ENCODE measurements at regions not wholly inside any gene's neighbourhood (a gene's known extent, or its start where the extent isn't known, plus 50 kb on each side); places are given as distances from the start of the nearest gene placed in this dataset.
"Not testable (repeated sequence)": the region's sequence is repeated elsewhere in the genome, so short reads cannot be mapped to it uniquely, and the experiment has no call there.

DNA sequence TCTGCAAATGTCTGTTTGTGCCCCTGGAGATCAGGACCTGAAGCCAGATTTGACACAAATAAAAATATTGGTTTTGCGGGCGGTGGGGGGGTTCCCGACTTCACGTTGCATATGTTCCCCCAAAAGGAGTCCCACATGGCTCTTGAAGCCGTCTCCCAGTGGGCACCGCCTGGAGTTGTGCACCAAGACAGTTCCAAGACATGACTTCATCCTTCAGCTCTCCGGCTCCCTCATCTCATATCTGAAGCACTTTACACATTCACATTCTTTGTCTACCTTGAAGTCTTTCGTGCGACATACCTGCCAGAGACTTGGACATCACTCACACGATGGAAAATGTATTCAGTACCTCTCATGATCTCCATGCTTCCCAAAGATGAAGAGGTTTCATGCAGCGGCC is 362.8 kb upstream of the FOXK1 start:
- no peak for DNase-seq (ENCODE audit: low read depth)

DNA sequence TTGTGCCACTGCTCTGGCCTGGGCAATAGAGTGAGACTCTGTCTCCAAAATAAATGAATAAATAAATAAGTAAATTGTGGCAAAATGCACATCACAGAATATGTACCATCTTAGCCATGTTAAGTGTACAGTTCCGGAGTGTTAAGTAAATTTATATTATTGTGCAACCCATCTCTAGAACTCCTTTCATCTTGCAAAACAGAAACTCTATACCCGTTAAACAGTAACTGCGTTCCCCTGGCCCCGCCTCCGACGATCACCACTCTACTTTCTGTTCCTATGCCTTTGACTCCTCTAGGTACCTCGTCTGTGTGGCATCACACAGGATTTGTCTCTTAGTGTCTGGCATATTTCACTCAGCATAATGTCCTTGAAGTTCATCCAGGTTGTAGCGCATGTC is 356.4 kb upstream of the FOXK1 start:
- DNase-seq (ENCODE audit: low read depth), result no peak

DNA sequence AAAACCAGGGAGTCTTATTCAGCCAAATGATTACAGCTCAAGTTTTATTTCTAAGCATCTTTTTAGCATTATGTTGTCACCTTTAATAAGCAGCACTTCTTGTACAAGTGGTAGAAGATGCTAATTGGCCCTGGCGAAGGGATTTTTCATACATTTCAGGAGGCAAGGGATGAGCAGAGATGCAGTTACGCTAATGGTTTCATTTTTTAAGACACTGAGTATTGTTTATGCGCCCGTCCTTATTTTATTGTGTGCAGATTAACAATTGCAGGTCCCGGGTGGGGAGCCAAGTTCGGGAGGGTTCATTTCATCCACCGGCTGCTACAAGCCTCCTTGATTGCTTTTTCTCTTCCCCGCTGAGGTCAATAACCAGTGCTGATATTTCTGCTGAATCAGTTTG is 350.4 kb upstream of the FOXK1 start:
- DNase-seq (ENCODE audit: low read depth), result no peak

DNA sequence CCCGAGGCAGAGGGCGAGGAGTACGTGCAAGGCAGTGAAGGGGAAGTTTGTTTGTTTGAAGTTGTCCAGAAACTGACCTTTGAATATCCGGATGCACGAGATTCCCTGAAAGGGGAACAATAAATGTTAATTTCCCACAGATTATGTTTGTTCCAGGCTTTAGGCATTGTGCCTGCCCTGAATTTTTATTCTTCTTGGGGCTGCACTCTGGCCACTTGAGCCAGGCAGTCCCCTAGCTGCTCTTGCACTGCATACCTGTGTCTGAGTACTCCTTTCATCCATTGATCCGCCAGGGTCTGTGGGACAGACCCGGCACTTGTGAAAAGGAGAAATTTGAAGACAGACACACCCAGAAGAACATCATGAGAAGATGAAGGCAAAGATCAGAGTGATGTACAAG is 343.5 kb upstream of the FOXK1 start:
- DNase-seq (ENCODE audit: low read depth), result no peak

DNA sequence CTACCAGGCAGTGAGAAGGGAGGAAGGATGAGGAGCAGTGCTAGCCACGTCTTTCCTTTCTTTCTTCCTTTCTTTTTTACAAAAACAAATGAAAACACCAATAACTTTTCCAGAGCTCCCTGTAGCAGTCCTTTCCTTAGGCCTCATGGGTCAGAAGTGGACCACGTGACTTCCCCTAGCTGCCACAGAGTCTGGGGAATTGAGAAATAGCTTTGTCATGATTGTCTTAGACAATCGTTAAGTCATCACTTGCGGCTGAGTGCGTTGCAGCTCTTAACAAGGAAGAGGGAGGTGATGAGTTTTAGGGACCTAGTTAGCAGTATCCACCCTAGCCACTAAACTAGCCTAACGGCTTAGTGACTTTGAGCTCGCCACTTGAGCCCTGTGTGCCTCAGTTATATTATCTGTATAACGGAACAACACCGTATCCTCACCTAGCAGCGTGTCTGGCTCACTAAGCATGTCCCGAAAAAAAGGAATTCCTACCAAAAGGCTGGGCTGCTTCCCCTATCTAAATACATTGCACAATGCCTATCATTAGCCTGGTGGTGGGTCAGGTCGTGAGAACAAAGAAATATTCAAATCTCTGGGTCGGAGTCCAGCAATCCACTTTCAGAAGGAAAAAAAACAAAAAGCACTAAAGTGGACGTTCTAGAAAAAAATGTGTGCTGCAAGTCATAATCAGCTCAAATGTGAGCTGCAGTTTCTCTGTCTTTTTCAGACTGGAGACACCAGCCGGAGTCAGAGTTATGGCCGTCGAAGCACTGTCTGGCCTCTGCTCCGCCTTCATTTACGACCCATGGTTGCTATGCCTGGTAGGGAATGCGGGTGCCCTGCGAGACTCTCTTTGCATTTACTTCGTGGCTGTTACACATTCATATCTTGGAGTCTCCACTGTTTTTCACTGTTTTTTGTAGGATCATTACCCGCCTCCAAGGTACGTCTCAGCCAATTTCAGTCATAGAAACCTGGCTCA is 338.5 kb upstream of the FOXK1 start:
- DNase-seq (ENCODE audit: low read depth), result no peak

DNA sequence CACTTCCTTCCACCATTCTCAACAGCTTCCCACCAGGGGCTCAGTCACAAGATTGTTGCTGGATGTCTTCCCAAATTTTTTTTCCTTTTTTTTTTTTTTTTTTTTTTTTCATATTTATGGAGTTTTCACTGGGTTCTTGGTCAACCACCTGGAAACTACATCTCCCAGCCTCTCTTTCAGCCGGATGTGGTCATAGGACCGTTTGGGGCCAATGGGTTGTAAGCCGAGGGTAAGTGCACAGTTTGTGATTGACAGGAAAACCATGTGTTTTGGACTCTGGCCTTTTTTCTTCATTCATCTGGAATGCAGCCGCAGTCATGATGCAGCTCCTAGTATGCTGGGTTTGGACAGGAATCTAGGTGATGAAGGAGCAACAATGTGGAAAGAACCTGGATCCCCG is 337.1 kb upstream of the FOXK1 start:
- DNase-seq (ENCODE audit: low read depth), result no peak

DNA sequence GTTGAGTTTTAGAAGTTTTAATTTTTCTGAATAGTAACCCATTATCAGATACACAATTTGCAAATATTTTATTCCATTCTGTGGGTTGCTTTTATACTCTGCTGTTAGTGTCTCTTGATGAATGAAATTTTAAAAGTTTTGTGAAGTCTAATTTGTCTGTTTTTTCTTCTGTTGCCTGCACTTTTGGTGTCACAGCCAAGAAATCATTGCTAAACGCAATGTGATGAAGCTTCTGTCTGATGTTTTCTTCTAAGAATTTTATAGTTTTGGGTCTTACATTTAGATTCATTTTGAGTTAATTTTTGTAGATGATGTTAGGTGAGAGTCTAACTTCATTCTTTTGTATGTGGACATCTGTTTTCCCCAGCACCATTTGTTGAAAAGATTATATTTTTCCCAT is 330.0 kb upstream of the FOXK1 start:
- DNase-seq (ENCODE audit: low read depth), result no peak

DNA sequence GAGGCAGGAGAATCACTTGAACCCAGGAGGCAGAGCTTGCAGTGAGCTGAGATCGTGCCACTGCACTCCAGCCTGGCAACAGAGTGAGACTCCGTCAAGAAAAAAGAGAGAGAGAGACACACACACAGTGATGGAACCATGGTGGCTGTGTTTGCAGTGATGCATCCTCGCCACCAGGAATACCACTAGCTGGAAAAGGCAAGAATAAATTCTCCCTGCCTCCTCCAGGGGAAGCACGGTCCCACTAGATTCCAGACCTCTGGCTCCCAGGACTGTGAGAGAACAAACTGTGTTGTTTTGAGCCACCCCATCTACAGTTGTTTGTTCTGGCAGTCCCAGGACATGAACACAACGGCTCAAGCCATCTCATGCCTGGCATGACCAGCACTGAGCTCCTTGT is 320.3 kb upstream of the FOXK1 start:
- no peak for DNase-seq (ENCODE audit: low read depth)

DNA sequence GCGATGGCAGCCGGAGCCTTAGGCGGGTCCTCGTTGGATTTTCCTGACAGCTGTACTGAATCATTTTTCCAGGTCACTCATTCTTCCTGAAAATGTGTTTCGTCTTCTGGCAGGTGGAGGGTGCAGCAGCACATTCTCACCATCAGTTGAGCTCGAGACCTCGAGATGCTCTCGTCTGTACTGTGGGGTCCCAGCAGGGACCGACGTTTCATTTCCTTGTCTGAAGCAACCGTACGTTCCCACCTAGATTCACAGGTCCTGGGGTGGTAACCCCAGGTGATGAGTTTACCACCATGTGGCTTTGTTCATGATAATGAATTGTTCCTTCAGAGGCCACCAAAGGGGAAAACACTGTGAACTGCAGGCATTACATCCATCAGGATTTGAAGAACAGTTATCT is 298.5 kb upstream of the FOXK1 start:
- no peak for DNase-seq (ENCODE audit: low read depth)

DNA sequence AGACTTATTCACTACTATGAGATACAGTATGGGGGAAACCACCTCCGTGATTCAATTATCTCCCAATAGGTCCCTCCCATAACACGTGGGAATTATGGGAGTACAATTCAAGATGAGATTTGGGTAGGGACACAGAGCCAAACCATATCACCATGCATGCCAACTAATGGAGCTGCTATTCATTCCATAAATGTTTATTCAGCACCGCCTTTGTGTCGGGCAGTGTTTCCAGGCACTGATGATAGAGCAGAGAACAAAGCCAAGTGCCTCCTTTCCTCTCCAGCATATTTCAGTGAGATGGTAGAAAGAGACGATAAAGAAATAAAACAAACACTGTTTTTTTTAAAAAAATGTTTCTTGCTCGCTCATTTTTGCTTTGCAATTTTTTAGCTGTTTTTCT is 295.9 kb upstream of the FOXK1 start:
- DNase-seq (ENCODE audit: low read depth), result no peak

DNA sequence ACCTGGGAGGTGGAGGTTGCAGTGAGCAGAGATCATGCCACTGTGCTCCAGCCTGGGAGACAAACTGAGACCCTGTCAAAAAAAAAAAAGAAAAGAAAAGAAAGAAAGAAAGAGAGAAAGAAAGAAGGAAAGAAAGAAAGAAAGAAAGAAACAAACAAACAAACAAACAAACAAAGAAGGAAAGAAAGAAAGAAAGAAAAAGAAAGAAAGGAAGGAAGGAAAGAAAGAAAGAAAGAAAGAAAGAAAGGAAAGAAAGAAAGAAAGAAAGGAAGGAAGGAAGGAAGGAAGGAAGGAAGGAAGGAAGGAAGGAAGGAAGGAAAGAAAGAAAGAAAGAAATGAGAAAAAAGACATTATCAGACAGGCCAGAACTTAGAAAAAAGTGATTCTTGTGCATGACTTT is 291.0 kb upstream of the FOXK1 start:
- not testable (repeated sequence) for DNase-seq (ENCODE audit: low read depth)

DNA sequence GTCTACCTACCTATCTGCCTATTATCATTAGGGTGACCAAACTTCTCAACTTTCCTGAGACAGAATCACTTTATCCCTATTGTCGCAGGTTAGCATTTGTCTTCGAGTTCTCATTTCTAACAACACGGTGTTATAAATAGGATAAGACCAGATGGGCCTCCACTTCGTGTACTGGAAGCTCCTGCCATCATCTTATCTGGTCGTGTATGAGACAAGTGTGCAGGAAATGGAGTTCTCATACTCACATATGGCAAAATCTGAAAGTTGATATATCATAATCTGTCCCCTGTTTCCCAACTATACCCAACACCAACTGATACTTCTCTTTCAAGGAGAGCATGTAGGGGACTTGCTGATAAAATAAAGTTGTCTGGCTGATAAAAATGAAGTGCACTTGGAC is 287.4 kb upstream of the FOXK1 start:
- DNase-seq (ENCODE audit: low read depth), result no peak

DNA sequence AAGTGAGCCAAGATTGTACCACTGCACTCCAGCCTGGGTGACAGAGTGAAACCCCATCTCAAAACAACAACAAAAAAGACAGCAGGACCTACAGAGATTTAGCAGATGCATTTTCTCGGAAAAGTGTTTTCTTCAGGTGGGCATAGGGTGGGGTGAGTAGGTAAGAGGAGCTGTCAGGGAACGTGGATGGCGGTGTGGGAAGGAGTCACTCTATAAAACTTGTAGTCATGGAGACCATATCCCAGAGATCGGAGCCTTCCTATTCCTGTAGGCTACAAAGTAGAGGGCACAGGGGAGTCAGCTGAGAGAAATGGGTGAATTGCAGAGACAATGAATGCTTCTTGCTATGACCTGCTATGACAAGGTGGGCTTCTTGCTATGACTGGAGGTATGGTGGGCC is 283.0 kb upstream of the FOXK1 start:
- DNase-seq (ENCODE audit: low read depth), result no peak

DNA sequence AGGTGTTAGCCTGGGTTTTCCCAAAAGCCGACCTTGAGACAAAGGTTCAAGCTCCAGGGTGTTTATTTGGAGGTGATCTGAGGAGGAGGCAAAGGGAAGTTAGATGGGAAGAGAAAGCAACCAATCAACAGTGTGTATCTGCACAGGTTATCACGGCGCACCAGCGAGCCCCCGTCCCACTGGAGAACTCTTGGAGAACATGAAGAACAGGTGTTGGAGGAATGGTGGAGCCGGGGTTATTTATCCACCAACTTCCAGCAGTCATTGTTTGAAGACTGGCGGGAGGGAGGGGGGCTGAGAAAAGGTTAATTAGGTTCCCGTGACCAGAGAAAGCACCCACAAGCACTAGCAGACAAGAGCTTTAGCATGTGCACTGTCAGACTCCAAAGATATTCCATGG is 282.5 kb upstream of the FOXK1 start:
- no peak for DNase-seq (ENCODE audit: low read depth)

DNA sequence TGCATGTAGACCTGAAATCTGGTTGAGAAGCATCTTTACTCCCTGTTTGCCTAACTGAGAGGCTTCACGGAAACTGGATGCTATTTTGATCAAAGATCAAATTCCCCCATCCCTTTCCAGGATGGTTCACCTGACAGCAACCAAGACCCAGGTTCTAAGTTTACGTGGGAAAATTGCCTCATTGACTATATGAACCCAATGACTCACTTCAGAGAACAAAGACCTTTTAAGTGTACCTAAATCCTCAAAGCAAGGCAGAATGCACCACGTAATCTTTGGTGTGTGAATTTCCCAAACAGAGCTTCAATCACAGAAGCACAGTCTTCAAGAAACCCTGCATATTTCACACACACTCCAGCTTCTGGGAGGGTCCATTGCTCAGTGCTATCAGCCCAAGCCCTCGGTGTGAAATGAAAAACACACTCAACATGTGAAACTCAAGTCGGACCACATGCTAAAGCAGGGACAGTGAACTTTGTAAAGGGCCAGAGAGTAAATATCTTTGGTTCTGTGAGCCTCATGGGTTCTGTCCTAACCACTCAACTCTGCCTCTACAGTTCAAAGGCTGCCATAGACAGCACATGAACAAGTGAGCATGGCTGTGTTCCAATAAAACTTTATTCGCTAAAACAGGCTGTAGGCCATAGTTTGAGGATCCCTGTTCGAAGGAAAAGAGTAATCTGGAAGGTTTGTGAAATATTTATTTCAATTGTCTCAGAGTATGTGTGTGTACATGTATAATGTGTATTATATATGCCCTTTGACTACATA is 275.6 kb upstream of the FOXK1 start:
- DNase-seq (ENCODE audit: low read depth), result no peak

DNA sequence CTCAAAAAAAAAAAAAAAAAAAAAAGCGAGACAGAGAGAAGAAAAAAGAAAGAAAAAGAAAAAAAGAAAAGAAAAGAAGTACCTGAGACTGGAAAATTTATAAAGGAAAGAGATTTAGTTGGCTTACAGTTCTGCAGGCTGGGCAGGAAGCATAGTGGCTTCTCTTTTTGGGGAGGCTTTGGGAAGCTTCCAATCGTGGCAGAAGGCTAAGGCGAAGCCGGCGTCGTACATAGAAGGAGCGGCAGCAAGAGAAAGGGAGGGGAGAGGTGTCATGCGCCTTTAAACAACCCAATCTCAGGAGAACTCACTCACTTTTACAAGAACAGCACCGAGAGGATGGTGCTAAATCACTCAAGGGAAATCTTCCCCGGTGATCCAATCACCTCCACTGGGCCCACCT is 272.1 kb upstream of the FOXK1 start:
- no peak for DNase-seq (ENCODE audit: low read depth)

DNA sequence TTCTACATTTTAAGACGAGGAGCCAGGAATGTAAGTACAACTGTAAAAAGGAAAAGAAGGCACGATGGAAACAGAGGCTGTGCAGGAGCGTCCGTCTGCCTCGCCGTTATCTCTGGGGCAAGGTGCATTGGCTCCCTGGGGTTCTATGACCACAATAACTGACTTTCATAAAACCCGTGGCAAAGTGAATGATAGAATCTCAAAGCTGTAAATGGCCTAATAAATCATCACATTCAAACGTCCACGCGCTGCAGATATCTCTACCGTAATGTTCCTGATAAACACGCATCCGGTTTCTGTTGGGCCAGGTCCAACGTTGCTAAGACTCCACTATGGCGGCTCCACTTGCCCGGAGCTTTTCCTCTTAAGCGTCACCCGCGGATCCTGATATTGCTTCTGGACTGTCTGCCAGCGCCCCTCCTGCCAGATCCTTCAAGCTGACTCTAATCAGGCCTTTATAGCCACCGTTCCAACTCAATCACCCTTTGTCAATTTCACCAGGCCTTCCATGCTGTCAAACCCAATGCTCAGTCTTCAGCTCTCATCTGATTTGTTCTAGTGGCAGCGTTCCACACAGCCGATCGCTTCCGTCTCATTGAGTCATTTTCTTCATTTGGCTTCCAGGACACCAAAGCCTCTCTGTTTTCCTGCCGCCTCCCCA is 265.6 kb upstream of the FOXK1 start:
- DNase-seq (ENCODE audit: low read depth), result no peak

DNA sequence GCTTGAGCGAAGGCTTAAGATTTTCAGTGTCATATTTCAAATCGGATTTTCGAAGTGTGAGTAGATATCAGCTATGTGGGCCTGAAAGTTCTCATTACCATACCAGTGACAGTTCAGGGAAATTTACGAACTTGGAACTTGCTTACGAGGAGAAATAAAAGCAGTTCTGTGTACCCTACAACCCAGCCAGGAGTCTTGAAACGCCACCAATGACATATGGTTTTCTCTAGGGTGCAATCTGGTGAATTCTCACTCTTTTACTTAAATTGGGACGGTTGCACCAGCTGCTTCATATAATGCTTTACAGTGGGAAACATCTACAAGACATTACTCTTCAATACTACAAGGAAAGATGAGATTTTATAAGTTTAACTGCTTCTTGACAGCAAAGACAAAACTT is 253.6 kb upstream of the FOXK1 start:
- DNase-seq (ENCODE audit: low read depth), result no peak

DNA sequence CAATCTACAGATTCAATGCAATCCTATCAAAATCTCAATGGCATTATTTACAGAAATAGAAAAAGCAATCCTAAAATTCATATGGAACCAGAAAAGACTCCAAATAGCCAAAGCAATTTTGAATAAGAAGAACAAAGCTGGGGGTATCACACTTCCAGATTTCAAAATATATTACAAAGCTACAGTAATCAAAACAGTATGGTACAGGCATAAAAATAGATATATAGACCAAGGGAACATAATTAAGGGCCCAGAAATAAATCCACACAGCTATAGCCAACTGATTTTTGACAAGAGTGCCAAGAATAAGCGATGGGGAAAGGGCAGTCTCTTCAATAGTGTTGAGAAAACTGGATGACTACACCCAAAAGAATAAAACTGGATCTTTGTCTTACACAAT is 251.9 kb upstream of the FOXK1 start:
- DNase-seq (ENCODE audit: low read depth), result no peak

DNA sequence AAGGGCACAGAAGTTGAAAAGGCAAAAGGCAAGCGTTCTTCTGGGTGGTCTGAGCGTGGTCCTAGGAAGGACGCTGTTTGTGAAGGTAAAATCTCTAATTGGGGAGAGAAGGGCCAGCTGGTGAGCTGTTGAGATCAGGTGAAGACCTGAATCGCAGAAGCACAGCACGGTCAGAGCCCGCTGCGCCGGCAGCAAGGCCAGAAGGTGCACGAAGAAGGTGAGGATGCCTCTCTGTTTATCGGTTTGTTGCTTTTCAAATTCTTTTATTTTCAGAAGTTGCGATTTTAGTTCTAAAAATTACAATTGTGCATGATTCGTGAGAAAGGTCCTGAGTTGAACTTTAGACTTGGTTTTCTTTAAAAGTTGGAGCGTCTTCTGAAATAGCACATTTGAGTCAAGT is 247.8 kb upstream of the FOXK1 start:
- DNase-seq (ENCODE audit: low read depth), result no peak

DNA sequence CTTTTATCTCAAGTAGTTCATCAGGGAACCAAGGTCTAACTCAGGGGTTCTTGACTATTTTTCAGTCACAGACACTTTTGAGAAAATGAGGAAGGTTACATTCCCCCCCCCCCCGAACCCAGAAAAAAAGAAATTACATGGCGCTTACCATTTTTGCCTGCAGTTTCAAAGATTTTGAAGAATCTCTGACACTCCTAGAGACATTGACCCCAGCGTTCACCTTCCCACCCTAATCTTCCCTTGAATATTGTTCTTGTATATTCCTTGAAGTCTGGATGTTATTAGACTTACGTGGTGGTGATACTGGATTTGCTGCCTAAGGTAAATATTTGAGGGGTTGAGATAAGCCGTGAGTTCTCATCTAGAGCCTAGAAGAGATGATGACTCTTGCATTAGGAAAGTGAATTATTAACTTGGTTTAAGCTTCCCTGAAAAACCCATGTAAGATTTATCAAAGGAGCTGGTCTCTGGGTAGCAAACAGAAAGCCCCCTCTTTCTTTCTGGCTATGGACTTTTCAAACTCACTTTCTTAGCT is 245.7 kb upstream of the FOXK1 start:
- DNase-seq (ENCODE audit: low read depth), result no peak

DNA sequence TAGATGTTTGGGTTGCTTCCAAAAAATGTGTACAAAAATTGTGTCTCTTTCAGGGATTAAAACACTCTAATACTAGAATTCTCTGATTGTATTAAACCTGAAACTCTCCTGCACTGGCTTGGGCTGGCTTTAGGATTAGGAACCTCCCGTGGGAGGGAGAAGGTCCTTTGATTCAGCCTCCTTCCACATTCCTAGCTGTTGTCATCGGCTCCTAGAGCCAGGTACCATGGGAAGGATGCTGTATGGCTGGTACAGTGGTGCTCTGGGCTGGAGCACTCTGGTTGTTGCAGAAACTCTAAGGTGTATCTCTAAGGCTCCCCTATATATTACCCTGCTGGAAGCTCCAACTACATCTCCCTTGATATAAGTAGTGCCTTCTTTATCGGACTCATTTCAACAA is 245.2 kb upstream of the FOXK1 start:
- no peak for DNase-seq (ENCODE audit: low read depth)

DNA sequence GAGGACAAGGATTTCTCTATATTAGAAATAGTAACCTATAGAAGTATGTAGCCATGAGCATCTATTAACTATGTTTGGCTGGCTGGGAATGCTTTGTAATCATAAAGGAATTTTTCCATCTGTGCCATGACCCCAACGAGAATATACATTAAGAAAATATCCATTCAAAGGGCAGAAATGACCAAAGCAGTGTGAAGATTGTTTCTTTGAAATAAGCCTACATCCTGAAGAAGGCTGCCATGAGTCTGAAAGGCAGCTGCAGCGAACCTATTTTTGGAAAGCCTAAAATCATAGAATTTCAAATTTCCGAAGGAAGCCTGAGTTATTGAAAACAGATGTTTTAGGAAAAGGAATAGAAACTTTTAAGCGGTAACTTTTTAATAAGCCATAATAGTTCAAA is 244.2 kb upstream of the FOXK1 start:
- DNase-seq (ENCODE audit: low read depth), result no peak

Measured in activated gamma-delta T cell treated with anti-CD3 and anti-CD28 coated beads, Interleukin-2, amount 50 U/mL, for 16 hours (primary cell).